ENCODE measurements at regions not wholly inside any gene's neighbourhood (a gene's known extent, or its start where the extent isn't known, plus 50 kb on each side); places are given as distances from the start of the nearest gene placed in this dataset.
A peak's percentile ranks its signal among the peaks of the same experiment; 100 is the strongest.

GRCh38 chr2:237179161-237179560 is 93.5 kb downstream of the COPS8 start:
- 96% methylated on average over 5 of the region's 5 CpGs for WGBS
- H3K4me3 ChIP-seq: no peak overlapping the region
- TF ChIP-seq EP300 (IDR thresholded peaks at IDR 0.05) (no peak), CTCF (IDR thresholded peaks at IDR 0.05) (no peak), POLR2AphosphoS5 (IDR thresholded peaks at IDR 0.05) (no peak), POLR2A (IDR thresholded peaks at IDR 0.05) (no peak)
- no peaks in the 10 kb centered on the region for H3K27me3 ChIP-seq
- no peaks in the 10 kb centered on the region for H3K36me3 ChIP-seq
- no peak overlapping the region for H3K27ac ChIP-seq
- no peaks in the 10 kb centered on the region for H3K4me1 ChIP-seq
- DNase-seq (ENCODE audit: low spot score in 2 of 2): no peak
- H3K9me3 ChIP-seq: no peaks in the 10 kb centered on the region

GRCh38 chr2:237180187-237180586 is 94.5 kb downstream of the COPS8 start:
- TF ChIP-seq POLR2AphosphoS5 (IDR thresholded peaks at IDR 0.05): no peak
- no peak for TF ChIP-seq POLR2A (IDR thresholded peaks at IDR 0.05)
- TF ChIP-seq EP300 (IDR thresholded peaks at IDR 0.05): no peak
- TF ChIP-seq CTCF (IDR thresholded peaks at IDR 0.05): no peak
- Histone ChIP-seq H3K9me3 (no peaks in the 10 kb centered on the region), H3K36me3 (no peaks in the 10 kb centered on the region), H3K27me3 (no peaks in the 10 kb centered on the region), H3K4me3 (no peak overlapping the region), H3K27ac (no peak overlapping the region), H3K4me1 (no peaks in the 10 kb centered on the region)
- DNase-seq (ENCODE audit: low spot score in 2 of 2): no peak
- 84% methylated on average over 5 of the region's 5 CpGs for WGBS

DNA sequence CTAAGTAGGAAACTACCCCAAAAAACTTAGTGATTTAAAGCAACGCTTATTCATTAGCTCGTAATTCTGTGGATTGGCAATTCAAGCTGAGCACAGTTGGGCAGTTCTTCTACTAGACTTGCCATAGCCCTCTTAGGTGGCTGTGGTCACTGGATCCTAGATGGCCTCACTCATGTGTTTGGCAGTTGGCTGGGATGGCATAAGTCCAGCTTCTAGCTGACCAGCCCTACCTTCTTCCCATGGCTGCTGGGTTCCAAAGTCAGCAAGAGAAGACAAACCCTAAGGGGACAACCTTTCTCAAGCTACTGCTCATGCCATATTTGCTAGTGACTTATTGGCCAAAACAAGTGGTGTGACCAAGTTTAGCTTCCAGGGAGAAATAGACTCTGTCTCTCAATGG is 95.3 kb downstream of the COPS8 start:
- Histone ChIP-seq H3K4me3 (no peak overlapping the region), H3K27me3 (no peaks in the 10 kb centered on the region)
- no peak for DNase-seq (ENCODE audit: low spot score in 2 of 2)

GRCh38 chr2:237181844-237182243 is 96.2 kb downstream of the COPS8 start:
- no peak for DNase-seq (ENCODE audit: low spot score in 2 of 2)

More for the DNA sequence above, 95.3 kb downstream of the COPS8 start:
- TF ChIP-seq CTCF (IDR thresholded peaks at IDR 0.05) (no peak), POLR2AphosphoS5 (IDR thresholded peaks at IDR 0.05) (no peak), EP300 (IDR thresholded peaks at IDR 0.05) (no peak), POLR2A (IDR thresholded peaks at IDR 0.05) (no peak)
- H3K27ac ChIP-seq: no peak overlapping the region
- H3K4me1 ChIP-seq: no peaks in the 10 kb centered on the region
- no peaks in the 10 kb centered on the region for H3K36me3 ChIP-seq
- no peaks in the 10 kb centered on the region for H3K9me3 ChIP-seq
- 93% methylated on average over 2 of the region's 2 CpGs for WGBS

DNA sequence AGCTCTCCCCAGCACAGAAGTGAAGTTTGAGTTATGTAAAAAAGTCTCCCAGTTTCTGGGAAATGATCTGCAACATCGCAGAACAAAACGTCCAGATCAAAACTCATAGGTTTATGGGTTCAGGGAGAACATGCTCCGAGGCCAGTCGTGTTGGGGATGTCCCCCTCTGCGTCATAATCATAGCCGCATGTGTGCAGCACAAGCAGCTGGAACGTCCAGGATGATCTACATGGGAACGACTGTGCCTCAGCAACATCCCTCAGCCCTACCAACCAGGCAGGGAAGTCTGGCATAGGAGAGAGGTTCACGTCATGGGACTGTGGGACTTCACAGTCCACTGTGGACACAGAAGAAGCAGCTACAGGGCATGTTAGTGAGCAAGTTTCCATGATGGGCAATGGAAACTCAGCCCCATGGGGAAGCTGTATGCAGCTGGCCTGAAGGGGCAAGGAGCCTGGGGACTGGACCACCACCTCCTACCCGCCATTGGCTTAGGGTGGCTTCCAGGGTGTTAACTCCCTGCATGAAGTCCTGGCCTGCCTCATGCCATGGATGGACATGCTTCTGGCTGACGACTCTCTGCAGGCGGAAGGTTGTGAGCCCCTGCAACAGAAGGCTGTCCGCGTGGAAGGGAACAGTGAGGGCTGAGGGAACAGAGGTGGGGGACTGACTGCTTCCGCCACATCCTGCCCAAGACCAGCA is 96.9 kb downstream of the COPS8 start:
- Histone ChIP-seq H3K36me3 (no peaks in the 10 kb centered on the region), H3K4me1 (no peaks in the 10 kb centered on the region), H3K27me3 (no peaks in the 10 kb centered on the region), H3K27ac (peak overlapping the region; percentile 80), H3K4me3 (no peak overlapping the region), H3K9me3 (no peaks in the 10 kb centered on the region)
- 79% methylated on average over 9 of the region's 15 CpGs for WGBS
- DNase-seq (ENCODE audit: low spot score in 2 of 2): peak in 1 of 2 donors; percentile 79
- TF ChIP-seq POLR2A (IDR thresholded peaks at IDR 0.05) (no peak), CTCF (IDR thresholded peaks at IDR 0.05) (no peak), EP300 (IDR thresholded peaks at IDR 0.05) (no peak), POLR2AphosphoS5 (IDR thresholded peaks at IDR 0.05) (peak in 2 of 3 donors; percentile 84 to 92)

More at GRCh38 chr2:237181844-237182243, 96.2 kb downstream of the COPS8 start:
- 28% methylated on average over 4 of the region's 4 CpGs for WGBS
- Histone ChIP-seq H3K4me1 (no peaks in the 10 kb centered on the region), H3K27me3 (no peaks in the 10 kb centered on the region), H3K36me3 (no peaks in the 10 kb centered on the region), H3K27ac (peak overlapping the region; percentile 80), H3K9me3 (no peaks in the 10 kb centered on the region), H3K4me3 (no peak overlapping the region)
- TF ChIP-seq POLR2AphosphoS5 (IDR thresholded peaks at IDR 0.05) (peak in 1 of 3 donors; percentile 33), POLR2A (IDR thresholded peaks at IDR 0.05) (no peak)

Data from suprapubic skin (tissue), 4 donors.